ENCODE measurements at regions not wholly inside any gene's neighbourhood (a gene's known extent, or its start where the extent isn't known, plus 50 kb on each side); places are given as distances from the start of the nearest gene placed in this dataset.

DNA sequence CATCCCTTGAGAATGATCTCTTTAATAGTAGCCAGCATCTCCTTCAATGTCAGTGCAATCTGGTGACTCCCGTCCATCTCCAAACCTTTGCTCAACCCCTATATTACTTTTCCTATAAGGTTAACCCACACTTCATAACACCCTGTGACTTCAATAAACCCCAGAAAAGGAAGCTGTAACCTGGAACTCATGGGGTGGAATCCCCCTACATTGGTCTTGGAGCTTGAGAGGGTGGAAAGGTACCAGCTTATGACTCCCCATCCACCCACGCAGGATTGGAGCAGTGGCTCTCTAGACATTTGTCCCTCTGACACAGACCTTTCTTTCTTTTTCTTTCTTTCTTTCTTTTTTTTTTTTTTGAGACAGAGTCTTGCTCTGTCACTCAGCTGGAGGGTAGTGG is 54.7 kb upstream of the ZFR start:
- peaks cover under 1% of the 10 kb centered on the region for H3K27me3 Mint-ChIP-seq
- H3K27ac Mint-ChIP-seq = no peak overlapping the region
- DNase-seq = no peak
- H3K4me1 Mint-ChIP-seq = peaks cover 4% of the 10 kb centered on the region
- CTCF ChIA-PET = interaction anchor here (0.6 to 2.8 kb wide), 6 partner anchors 9 to 100 kb away, joined by 3 to 13 read pairs (median 4); no protein-coding TSS in a partner anchor
- no peaks in the 10 kb centered on the region for H3K36me3 Mint-ChIP-seq (ENCODE audit: low read depth)
- no peak overlapping the region for H3K4me3 Mint-ChIP-seq
- POLR2A ChIA-PET = no interaction called here
- H3K9me3 Mint-ChIP-seq = no peaks in the 10 kb centered on the region

DNA sequence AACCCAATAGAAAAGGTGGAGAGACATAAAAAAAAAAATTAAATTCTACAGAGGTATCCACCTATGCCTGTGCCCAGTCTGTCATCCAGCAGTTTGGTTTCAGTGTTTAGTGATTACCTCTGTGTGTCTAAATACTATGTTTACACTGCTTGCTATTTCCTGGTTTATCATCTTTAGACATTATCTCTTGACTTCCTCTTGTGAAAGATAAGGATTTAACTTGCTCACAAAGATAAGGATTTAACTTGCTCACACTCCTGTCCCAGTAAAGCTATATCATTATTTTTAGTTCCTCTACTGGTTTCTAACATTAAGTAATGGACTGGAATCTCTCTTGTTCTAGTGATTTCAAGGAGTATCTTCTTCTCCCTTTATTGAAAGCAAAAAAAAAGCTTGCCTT is 53.9 kb upstream of the ZFR start:
- Mint-ChIP-seq H3K27me3 (no peaks in the 10 kb centered on the region), H3K27ac (no peak overlapping the region), H3K4me3 (no peak overlapping the region), H3K4me1 (peaks cover 4% of the 10 kb centered on the region), H3K9me3 (no peaks in the 10 kb centered on the region), H3K36me3 (ENCODE audit: low read depth) (no peaks in the 10 kb centered on the region)
- ChIA-PET POLR2A (no interaction called here), CTCF (interaction anchor here (0.8 to 1.8 kb wide), 5 partner anchors 10 to 94 kb away, joined by 4 to 7 read pairs (median 4); partner anchors contain the start of gene SUB1)
- DNase-seq = no peak

DNA sequence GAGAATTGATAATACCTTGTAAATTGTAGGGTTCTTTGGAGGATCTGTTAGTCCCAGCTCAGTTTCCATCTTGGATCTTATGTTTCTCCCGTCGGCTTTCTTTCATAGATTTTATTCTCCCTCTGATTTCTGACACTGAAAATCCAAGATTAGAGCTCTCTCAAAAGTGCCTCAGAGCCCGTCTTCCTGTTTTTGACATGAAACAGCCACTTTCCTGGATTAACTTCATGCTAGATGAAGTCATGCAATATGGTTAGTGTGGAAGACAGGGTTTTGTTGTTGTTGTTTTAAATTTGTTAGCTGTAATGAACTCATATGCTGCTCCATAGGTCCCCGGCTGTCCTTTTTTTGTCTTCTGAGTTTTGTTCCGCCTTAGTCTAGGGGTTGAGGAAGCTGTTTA is 51.6 kb upstream of the ZFR start:
- Mint-ChIP-seq H3K4me1 (peaks cover 4% of the 10 kb centered on the region), H3K36me3 (ENCODE audit: low read depth) (no peaks in the 10 kb centered on the region), H3K9me3 (no peaks in the 10 kb centered on the region), H3K27ac (no peak overlapping the region), H3K4me3 (no peak overlapping the region), H3K27me3 (no peaks in the 10 kb centered on the region)
- CTCF ChIA-PET = interaction anchor here (1.3 kb wide), 1 partner anchor 39 kb away, joined by 4 read pairs; no protein-coding TSS in a partner anchor
- POLR2A ChIA-PET = no interaction called here
- no peak for DNase-seq

DNA sequence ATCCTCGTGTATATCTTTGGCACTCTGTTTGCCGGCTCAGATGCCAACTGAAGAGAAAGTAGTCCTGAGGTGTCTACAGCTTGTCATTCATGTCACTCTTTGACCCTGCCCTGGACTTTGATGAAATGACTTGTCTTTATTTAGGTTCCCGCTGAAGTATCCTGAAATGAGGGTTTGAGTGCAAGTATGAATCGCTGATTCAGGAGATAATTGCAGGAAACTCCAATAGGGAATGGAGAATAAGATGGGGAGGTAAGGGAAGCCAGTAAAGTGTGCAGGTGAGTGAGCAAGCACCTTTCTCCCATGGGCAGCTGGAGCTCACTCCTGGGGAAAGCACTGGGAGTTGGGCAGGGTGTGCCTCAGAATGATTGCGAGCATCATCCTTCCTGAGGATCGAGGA is 50.3 kb upstream of the ZFR start:
- Mint-ChIP-seq H3K27me3 (no peaks in the 10 kb centered on the region), H3K9me3 (no peaks in the 10 kb centered on the region), H3K4me1 (peaks cover 4% of the 10 kb centered on the region), H3K27ac (no peak overlapping the region), H3K4me3 (no peak overlapping the region), H3K36me3 (ENCODE audit: low read depth) (no peaks in the 10 kb centered on the region)
- CTCF ChIA-PET = interaction anchor here (0.8 to 1.0 kb wide), 2 partner anchors 12 to 93 kb away, joined by 3 to 5 read pairs; no protein-coding TSS in a partner anchor
- POLR2A ChIA-PET = no interaction called here
- DNase-seq = no peak
